Activated naive CD8-positive, alpha-beta T cell treated with anti-CD3 and anti-CD28 coated beads for 36 hours (primary cell): ENCODE measurements at regions not wholly inside any gene's neighbourhood (a gene's known extent, or its start where the extent isn't known, plus 50 kb on each side); places are given as distances from the start of the nearest gene placed in this dataset.

Source experiments
- DNase-seq: peaks from one replicate; pipeline ENCODE4 v3.0.0; 2021
- H3K27ac Mint-ChIP-seq: one replicate; pipeline ENCODE4 v1.8.0; 2022; ENCODE audit warnings: mild to moderate bottlenecking, moderate library complexity, mixed read lengths
- H3K27me3 Mint-ChIP-seq: one replicate; pipeline ENCODE4 v1.8.0; 2022; ENCODE audit warnings: mild to moderate bottlenecking, mixed read lengths
- H3K36me3 Mint-ChIP-seq: one replicate; pipeline ENCODE4 v1.8.0; 2021; ENCODE audit warnings: mild to moderate bottlenecking, mixed read lengths
- H3K4me1 Mint-ChIP-seq: one replicate; pipeline ENCODE4 v1.8.0; 2021; ENCODE audit warnings: mixed read lengths
- H3K4me3 Mint-ChIP-seq: one replicate; pipeline ENCODE4 v1.8.0; 2022; ENCODE audit warnings: mild to moderate bottlenecking, moderate library complexity, mixed read lengths
- H3K9me3 Mint-ChIP-seq: one replicate; pipeline ENCODE4 v1.8.0; 2022; ENCODE audit warnings: mixed read lengths

DNA sequence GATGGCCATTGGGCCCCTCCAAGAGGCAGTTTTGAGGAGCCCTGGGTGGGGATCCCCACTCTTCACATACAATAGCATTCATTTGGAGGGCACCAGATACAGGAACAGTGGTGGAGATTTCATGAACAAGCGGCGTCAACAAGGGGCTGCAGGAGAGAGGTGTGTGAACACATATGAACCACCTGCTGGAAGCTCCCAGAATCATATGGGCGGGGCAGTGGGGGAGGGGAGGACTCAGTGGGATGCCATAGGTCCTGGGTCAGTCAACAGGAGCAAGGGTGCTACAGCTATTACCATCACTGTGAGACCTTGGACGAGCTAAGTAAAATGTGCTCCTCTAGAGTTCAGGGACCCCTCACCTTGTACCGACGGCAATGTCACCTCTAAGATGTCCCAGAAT lies 100.4 kb upstream of the IRF2BP2 start:
- peaks cover 9% of the 10 kb centered on the region for H3K4me1 Mint-ChIP-seq
- no peaks in the 10 kb centered on the region for H3K9me3 Mint-ChIP-seq

DNA sequence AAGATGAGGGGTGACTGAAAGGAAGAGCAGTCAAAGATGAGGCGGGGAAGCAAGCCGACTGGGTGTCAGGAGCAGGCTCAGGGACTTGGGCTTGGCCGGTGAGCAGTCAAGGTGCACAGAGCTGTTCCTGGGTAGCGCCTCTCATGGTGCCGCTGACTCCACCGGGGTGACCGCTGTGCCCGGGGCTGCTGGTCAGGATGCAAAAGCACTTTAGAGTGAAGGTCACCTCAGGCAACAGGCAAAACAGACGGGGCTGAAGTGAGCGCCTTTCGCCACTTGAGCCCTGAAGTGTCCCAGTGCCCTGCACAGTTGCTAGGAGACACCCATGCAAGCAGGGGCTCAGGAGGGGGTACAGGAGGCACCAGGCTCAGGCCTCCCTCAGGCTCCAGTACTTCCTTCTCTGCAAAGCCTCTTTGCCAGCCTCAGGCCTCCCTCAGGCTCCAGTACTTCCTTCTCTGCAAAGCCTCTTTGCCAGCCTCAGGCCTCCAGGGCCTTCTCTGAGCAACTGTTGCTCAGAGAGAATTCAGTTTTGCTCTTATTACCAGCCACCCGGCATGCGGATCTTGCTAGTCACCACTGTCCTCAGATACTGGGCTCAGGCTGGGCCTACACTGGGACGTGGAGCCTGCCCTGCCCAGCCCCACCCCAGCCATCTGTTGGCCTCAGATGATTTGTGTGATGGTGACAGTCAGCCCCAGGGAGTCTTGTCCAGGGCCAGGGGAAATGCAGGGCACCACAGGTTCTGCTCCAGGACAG lies 99.7 kb upstream of the IRF2BP2 start:
- H3K4me3 Mint-ChIP-seq: no peak overlapping the region
- DNase-seq: no peak
- H3K27me3 Mint-ChIP-seq: no peaks in the 10 kb centered on the region
- no peaks in the 10 kb centered on the region for H3K9me3 Mint-ChIP-seq
- H3K4me1 Mint-ChIP-seq: peaks cover 9% of the 10 kb centered on the region
- H3K36me3 Mint-ChIP-seq: no peaks in the 10 kb centered on the region
- H3K27ac Mint-ChIP-seq: no peak overlapping the region

More for the DNA sequence above, 100.4 kb upstream of the IRF2BP2 start:
- DNase-seq: no peak
- no peaks in the 10 kb centered on the region for H3K27me3 Mint-ChIP-seq
- H3K27ac Mint-ChIP-seq: no peak overlapping the region
- no peak overlapping the region for H3K4me3 Mint-ChIP-seq
- no peaks in the 10 kb centered on the region for H3K36me3 Mint-ChIP-seq

DNA sequence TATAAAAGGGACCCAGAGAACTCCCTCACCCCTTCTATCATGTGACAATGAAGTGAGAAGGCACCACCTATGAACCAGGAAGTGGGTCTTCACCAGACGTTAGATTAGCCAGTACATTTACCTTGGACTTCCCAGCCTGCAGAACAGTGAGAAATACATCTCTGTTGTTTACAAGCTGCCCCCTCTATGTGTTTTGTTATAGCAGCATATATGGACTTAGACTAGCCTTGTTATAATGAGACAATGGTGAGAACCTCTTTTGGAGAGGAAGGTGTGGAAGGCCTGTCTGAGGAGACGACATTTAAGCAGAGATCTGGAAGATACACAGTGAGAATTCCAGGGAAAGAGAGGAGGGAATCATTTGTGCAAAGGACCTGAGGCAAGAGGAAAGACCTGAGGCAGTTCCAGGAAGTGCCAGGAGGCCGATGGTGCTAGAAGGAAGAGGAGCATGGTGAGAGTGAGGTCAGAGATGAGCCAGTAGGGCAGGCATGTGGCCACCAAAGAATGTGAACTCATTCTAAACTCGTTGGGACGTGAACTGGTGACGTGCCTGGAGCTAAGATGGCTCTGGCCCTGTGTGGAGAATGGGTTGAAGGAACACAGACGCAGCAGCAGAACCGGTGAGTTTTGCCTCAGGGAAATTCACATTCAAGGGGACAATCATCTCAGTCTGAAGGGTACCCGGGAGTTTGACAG lies 98.9 kb upstream of the IRF2BP2 start:
- Mint-ChIP-seq H3K4me1 (peaks cover 4% of the 10 kb centered on the region), H3K4me3 (no peak overlapping the region), H3K27me3 (no peaks in the 10 kb centered on the region), H3K9me3 (no peaks in the 10 kb centered on the region), H3K36me3 (no peaks in the 10 kb centered on the region), H3K27ac (no peak overlapping the region)
- no peak for DNase-seq

DNA sequence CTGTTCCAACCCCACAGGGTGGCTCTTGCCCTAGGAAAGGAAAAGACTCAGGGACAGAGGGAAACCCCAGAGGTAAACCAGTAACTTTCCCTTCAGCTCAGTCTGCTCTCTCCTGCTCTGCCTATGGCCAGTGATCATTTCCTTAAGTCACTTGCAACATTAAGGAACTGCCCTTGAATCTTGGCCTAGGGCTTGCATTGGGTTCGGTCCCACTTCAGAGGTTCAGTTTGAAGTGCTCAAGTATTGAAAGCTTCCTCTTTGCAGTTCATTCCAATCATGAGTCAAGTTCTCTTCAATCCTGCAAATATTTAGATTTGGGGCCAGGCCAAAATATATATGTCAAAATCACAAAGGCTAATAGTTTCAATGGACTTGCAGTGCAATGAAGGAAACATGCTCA lies 97.7 kb upstream of the IRF2BP2 start:
- Mint-ChIP-seq H3K9me3 (no peaks in the 10 kb centered on the region), H3K27ac (no peak overlapping the region), H3K4me1 (peaks cover 2% of the 10 kb centered on the region), H3K36me3 (no peaks in the 10 kb centered on the region), H3K27me3 (no peaks in the 10 kb centered on the region), H3K4me3 (no peak overlapping the region)
- no peak for DNase-seq

DNA sequence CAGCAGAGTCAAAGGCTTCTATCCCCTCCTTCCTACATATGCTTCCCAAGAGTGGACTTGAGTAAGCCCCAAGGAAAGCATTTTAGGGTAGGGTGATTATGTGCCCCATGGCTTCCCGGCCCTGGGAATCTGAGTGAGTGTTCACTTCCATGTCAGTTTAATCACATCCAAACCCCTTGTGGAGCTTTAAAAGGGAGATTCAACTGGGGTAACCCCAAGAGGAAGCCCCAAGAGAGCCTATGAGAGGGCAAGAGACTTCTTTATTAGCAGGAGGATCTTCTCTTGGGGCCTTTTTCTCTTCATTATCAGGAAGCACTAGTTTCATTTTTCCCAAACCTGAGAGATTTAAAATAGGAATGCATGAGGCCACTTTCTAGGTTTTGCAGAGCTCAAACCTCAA lies 97.0 kb upstream of the IRF2BP2 start:
- Mint-ChIP-seq H3K9me3 (no peaks in the 10 kb centered on the region), H3K4me3 (no peak overlapping the region), H3K27ac (no peak overlapping the region), H3K27me3 (no peaks in the 10 kb centered on the region), H3K4me1 (peaks cover 2% of the 10 kb centered on the region), H3K36me3 (no peaks in the 10 kb centered on the region)
- DNase-seq: no peak

DNA sequence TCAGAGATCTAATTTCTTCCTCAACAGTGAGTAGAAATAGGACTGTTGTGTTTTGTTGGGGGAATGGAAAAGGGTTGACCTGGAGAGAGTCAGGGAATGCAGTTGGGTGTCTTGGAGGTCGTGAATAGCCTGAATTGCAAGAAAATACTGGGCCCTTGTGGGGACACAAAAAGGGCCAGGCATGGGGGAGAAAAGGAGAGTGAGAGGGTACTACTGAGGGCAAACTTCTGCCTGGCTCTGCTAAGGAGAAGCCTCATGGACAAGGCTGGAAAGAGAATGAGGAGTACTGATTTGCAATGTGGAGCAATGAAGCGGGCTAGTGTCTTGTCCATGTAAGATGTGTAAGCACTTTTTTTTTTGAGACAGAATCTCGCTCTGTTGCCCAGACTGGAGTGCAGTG lies 96.2 kb upstream of the IRF2BP2 start:
- no peaks in the 10 kb centered on the region for H3K27me3 Mint-ChIP-seq
- no peak overlapping the region for H3K27ac Mint-ChIP-seq
- H3K36me3 Mint-ChIP-seq: no peaks in the 10 kb centered on the region
- H3K4me3 Mint-ChIP-seq: no peak overlapping the region
- H3K9me3 Mint-ChIP-seq: no peaks in the 10 kb centered on the region
- DNase-seq: no peak
- peaks cover 2% of the 10 kb centered on the region for H3K4me1 Mint-ChIP-seq

DNA sequence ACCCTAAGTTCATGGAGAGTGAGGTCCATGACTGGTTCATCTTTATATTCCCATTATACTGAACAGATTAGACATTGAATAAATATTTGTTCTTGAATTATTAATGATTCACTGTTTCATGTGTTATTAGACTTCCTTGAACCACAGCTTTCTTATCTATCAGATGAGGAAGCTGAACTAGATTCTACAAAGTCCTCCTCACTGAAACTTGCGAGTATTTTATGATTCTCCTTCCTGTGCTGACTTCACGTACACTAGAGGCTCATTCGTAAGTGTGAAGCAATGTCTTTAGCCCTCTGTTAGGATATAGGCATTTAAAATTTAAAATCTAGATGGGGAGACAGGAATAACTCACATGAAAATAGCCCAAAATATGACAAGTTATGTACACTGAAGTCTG lies 95.6 kb upstream of the IRF2BP2 start:
- no peak for DNase-seq
- no peaks in the 10 kb centered on the region for H3K9me3 Mint-ChIP-seq
- peaks cover 2% of the 10 kb centered on the region for H3K4me1 Mint-ChIP-seq
- H3K4me3 Mint-ChIP-seq: no peak overlapping the region
- H3K36me3 Mint-ChIP-seq: no peaks in the 10 kb centered on the region
- H3K27ac Mint-ChIP-seq: no peak overlapping the region
- H3K27me3 Mint-ChIP-seq: no peaks in the 10 kb centered on the region

DNA sequence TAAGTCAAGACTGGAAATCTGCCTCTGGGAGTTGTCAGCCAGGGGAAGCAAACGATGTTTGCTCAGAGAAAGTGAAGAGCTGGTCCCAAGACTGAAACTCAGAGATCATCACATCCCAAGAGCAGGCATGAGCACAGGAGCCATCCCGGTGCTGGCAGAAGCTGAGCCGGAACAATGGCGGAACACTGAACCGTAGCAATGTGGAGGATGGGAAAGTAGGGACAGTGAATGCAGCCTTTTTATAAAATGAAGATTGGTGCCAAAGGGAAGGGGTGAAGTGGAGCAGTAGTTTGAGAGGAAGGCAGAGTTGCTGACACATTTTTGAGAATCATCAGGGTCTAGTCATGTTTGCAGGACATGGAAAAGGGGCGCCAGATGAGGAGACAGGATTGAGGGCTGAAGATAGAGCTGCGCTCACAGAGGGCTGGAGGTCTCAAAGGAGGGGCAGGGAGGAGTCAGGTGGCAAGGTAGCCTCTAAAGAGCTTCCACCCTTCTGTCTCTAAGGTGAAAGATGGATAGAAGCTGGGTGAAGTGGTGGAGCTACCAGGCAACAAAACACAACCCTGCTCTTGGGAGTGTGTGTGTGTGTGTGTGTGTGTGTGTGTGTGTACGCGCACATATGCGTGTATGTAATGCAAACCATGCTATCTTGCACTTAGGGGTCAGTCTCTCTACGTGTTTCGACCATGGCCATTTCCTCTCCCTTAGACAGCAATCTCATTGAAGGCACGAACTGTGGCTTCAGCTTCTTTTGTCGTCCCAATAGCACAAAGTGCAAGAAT lies 94.3 kb upstream of the IRF2BP2 start:
- Mint-ChIP-seq H3K9me3 (no peaks in the 10 kb centered on the region), H3K4me3 (no peak overlapping the region), H3K27ac (no peak overlapping the region), H3K27me3 (no peaks in the 10 kb centered on the region), H3K4me1 (peaks cover 8% of the 10 kb centered on the region), H3K36me3 (no peaks in the 10 kb centered on the region)
- no peak for DNase-seq

DNA sequence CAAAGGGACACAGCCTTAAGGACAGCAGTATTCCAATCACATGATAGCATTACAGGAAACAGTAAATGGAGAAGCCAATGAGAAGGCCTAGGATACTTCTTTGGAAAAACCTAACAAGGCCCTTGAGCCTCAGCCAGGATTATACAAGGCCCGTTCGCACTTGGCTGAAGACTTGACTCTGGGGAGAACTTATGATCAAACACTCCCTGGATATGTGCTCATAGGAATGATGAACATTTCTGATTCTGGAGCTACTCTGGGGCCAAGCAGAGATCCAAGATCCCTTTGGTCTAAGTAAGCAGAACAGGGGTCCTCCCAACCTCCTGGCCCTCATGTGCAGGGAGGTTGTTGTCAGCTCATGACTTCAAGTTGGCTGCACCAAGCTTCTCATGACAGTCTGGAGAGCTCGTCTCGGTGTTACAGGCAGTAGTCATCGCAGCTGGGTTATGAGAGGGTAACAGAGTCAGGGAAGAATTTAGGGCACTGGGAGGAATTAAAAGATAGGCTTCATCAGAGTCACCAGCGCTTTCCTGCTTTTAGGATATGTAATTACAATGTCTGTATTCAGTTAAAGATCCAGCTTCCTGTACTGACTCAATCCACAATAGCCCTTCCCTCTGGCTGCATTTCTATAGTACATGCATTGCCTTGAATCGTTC lies 92.5 kb upstream of the IRF2BP2 start:
- Mint-ChIP-seq H3K4me1 (peaks cover 8% of the 10 kb centered on the region), H3K9me3 (no peaks in the 10 kb centered on the region), H3K27ac (no peak overlapping the region), H3K36me3 (no peaks in the 10 kb centered on the region), H3K27me3 (no peaks in the 10 kb centered on the region), H3K4me3 (no peak overlapping the region)
- no peak for DNase-seq

DNA sequence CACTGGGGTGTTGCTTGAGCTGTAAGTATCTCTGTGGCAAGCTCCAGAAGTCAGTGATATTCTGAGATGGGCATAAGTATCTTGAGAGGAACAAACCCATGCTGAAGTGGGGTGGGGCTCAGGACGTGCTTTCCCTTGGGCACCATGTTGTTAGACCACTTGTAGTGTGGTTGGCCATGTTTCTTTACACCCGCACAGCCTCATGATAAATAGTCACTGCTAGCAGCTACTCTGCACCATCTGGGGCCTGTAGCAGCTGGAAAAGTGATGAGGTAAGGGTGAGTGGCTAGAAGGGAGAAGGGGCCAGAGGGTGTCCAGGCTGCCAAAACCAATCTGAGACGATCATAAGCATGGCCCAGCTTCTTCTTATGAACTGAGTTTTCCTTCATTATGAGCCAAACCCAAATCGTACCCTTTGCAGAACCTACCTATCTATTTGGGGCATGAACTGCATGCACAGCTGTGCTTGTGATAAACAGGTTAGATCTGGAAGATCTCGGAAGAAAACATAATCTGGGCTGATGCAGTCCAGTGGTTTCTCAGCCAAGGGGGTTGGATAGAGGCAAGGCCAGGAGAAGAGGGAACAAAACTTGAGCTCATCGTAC lies 91.9 kb upstream of the IRF2BP2 start:
- Mint-ChIP-seq H3K9me3 (no peaks in the 10 kb centered on the region), H3K36me3 (no peaks in the 10 kb centered on the region), H3K4me1 (peaks cover 10% of the 10 kb centered on the region), H3K27me3 (no peaks in the 10 kb centered on the region), H3K27ac (no peak overlapping the region), H3K4me3 (no peak overlapping the region)
- DNase-seq: no peak

DNA sequence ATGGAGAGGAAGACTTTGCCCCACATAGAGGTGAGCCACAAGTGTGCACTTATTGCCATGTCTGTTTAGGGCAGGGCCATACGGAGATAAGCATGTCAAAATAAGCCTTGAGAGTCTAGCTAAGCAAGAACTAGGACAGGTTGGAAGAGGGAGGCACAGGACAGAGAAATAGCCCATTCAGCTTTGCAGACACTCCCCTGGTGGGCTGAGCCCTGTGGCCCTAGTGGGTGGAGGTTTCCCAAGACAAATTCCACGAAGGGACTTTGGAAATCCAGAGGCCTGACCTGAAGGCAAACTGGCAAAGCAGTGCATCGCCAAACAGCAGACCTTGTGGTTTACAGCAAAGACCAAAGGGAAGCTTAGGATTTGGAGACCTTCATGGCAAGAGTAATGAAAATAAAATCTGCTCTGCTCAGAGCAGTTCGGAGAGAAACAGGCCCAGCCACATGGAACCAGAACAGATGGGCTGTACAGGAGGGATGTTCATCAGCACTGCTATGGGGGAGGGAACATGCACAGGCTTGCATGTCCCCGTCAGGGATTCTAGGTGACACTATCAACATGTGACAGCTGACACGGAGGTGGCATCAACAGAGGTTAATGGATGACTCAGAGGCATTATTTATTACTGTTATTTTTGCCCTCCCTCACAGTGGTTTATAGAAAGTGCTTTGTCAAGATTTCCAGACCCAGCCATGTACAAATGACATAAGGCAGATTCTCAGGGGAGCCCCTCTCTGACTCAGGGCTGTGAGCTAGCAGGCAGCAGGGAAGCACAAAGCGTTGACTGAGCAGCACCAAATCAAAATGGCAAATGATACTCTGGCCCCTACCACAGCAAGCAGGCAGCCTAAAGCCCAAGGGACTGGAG lies 90.1 kb upstream of the IRF2BP2 start:
- Mint-ChIP-seq H3K36me3 (no peaks in the 10 kb centered on the region), H3K27ac (no peak overlapping the region), H3K27me3 (no peaks in the 10 kb centered on the region), H3K4me3 (no peak overlapping the region), H3K4me1 (peaks cover 12% of the 10 kb centered on the region), H3K9me3 (no peaks in the 10 kb centered on the region)
- no peak for DNase-seq

DNA sequence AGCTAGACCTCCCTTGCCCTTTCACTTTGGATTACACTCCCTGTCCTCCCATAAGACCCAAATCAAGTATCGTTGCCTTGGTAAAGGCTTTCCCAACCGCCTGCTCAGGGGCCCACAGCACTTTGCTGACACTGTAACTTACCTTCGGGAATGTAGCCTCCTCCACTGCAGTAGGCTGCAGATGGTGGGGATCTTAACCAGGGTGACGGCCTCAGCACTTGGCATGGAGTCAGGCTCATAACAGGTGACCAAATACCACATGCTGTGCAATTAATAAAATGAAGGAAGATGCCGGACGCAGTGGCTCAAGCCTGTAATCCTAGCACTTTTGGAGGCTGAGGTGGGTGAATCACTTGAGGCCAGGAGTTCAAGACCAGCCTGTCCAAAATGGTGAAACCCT lies 88.7 kb upstream of the IRF2BP2 start:
- Mint-ChIP-seq H3K36me3 (no peaks in the 10 kb centered on the region), H3K4me3 (no peak overlapping the region), H3K9me3 (no peaks in the 10 kb centered on the region), H3K27ac (no peak overlapping the region), H3K27me3 (no peaks in the 10 kb centered on the region), H3K4me1 (peaks cover 12% of the 10 kb centered on the region)
- DNase-seq: no peak

DNA sequence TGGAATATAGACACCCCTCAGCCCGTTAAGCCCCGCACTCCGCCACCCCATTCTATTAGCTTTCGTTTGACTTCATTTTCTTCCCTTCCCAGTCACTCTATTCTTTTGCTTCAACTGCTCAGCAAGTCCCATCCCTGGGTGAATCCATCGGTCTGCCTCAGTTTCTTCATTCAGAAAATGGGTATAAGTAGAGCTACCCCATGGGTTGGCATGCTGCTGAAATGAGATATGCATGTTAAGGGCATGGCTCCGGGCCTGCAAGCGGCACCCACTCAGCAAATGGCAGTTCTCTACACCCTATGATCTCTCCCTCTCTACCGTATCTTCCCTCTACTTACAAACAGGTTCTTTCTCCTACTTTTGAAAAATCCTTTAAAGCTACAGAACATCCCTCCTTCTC lies 87.8 kb upstream of the IRF2BP2 start:
- Mint-ChIP-seq H3K36me3 (no peaks in the 10 kb centered on the region), H3K4me3 (no peak overlapping the region), H3K4me1 (peaks cover 12% of the 10 kb centered on the region), H3K27ac (no peak overlapping the region), H3K9me3 (no peaks in the 10 kb centered on the region), H3K27me3 (no peaks in the 10 kb centered on the region)
- no peak for DNase-seq

DNA sequence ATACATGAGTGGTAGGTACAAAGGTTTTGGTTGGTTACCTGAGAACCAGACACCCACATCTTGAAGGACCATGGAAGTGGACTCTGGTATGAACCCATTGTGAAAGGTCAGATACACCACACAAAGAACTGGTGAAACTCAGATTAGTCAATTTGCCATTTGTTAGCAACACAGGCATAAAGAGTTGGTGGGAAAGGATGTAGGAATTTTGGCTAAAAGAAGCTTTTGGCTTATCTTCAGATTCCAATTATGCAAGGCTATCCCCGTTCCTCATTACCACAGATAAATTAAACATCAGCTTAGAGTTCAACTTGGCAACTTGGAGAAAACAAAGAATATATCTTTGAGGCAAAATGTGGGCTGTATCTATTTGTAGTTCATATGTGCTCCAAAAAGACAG lies 87.0 kb upstream of the IRF2BP2 start:
- peaks cover 12% of the 10 kb centered on the region for H3K4me1 Mint-ChIP-seq
- H3K27ac Mint-ChIP-seq: no peak overlapping the region

More for the DNA sequence above, 87.0 kb upstream of the IRF2BP2 start:
- H3K27me3 Mint-ChIP-seq: no peaks in the 10 kb centered on the region
- H3K4me3 Mint-ChIP-seq: no peak overlapping the region
- H3K9me3 Mint-ChIP-seq: no peaks in the 10 kb centered on the region
- DNase-seq: no peak
- no peaks in the 10 kb centered on the region for H3K36me3 Mint-ChIP-seq
